ENCODE measurements at regions not wholly inside any gene's neighbourhood (a gene's known extent, or its start where the extent isn't known, plus 50 kb on each side); places are given as distances from the start of the nearest gene placed in this dataset.

DNA sequence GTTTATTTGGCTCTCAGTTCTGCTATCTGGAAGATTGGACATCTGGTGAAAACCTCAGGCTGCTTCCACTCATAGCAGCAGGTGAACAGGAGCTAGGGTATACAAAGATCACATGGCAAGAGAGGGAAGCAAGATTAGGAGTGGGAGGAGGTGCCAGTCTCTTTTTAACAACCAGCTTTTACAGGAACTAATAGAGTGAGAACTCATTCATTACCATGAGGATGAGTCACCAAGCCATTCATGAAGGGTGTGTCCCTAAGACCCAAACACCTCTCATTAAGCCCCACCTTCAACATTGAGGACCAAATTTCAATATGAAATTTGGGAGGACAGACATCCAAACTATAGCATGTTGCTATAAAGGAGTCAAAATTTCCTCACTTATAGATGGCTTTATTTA, 85.4 kb upstream of the HCRTR2 start:
- Histone ChIP-seq H3K36me3 (no peaks in the 10 kb centered on the region), H3K4me1 (no peaks in the 10 kb centered on the region), H3K9me3 (no peaks in the 10 kb centered on the region), H3K9ac (ENCODE audit: low read depth in 2 of 2, low read length in 2 of 2) (no peak overlapping the region), H3K4me3 (no peak overlapping the region), H3K27me3 (no peaks in the 10 kb centered on the region), H3K27ac (no peak overlapping the region)
- DNase-seq, result no peak
- TF ChIP-seq, protein P1, sequence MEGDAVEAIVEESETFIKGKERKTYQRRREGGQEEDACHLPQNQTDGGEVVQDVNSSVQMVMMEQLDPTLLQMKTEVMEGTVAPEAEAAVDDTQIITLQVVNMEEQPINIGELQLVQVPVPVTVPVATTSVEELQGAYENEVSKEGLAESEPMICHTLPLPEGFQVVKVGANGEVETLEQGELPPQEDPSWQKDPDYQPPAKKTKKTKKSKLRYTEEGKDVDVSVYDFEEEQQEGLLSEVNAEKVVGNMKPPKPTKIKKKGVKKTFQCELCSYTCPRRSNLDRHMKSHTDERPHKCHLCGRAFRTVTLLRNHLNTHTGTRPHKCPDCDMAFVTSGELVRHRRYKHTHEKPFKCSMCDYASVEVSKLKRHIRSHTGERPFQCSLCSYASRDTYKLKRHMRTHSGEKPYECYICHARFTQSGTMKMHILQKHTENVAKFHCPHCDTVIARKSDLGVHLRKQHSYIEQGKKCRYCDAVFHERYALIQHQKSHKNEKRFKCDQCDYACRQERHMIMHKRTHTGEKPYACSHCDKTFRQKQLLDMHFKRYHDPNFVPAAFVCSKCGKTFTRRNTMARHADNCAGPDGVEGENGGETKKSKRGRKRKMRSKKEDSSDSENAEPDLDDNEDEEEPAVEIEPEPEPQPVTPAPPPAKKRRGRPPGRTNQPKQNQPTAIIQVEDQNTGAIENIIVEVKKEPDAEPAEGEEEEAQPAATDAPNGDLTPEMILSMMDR (IDR thresholded peaks at IDR 0.05), result no peak
- intact Hi-C loops (cut with DNase I), result no loop called here

DNA sequence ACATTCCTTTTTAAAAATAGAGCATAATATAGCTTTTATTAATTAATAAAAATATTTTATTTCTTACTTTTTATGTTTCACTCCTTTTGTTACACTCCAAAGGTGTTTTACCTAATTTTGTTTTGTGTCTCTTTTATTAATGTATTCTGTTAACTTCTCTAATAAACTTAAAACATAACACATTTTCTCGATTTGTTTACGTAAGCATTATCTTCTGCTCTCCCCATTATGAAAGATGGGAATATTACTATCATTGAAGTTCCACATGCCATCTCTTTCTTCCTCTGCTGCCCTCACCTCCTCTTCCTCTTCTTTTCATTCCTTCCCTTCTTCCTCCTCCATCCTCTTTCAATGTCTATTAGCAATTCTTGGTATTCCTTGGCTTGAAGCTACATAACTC, 85.0 kb upstream of the HCRTR2 start:
- Histone ChIP-seq H3K4me3 (no peak overlapping the region), H3K36me3 (no peaks in the 10 kb centered on the region), H3K27me3 (no peaks in the 10 kb centered on the region), H3K27ac (no peak overlapping the region), H3K9me3 (no peaks in the 10 kb centered on the region), H3K4me1 (no peaks in the 10 kb centered on the region), H3K9ac (ENCODE audit: low read depth in 2 of 2, low read length in 2 of 2) (no peak overlapping the region)
- TF ChIP-seq, protein P1 (IDR thresholded peaks at IDR 0.05), result no peak
- DNase-seq, result no peak
- intact Hi-C loops (cut with DNase I), result no loop called here

DNA sequence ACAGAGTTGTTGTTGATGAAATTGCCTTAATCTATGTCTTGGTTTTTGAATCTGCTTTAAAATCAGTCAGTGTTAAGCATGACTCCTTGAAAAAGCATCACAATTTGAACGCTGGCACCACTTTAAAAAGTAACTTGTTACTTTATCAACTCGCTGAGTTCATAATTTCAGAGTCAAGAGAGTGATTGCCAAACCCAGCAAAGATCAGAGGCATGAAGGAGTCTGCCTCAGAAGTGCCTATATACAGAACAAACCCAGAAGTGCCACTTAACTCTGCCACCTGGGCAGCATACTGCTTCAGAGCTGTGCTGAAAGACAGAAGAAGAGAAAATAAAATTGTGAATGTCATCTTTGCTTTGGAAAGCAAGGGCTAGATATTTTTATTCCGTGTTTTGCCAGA, 73.6 kb upstream of the HCRTR2 start:
- TF ChIP-seq, protein P1 (IDR thresholded peaks at IDR 0.05), result no peak
- intact Hi-C loops (cut with DNase I), result no loop called here

DNA sequence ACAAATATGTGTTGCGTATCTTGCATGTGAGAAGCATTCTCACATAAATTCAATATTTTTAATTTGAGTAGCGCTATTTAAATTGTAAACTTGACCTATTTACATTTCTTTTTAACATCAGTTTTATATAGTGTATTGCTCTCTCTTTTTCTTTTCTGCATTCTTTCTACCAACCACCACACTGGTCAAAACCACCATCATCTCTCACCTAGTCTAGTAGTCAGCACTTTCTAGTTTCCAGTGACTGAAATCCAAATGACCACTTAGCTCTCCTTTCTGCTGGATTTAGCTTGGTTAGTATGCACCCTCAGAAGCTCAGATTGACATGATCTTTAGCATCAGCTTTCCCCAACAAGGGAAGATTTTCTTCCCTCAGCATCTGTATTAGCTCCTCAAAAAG, 73.2 kb upstream of the HCRTR2 start:
- H3K4me1 ChIP-seq, result no peaks in the 10 kb centered on the region
- no peak overlapping the region for H3K27ac ChIP-seq
- intact Hi-C loops (cut with DNase I), result no loop called here
- no peak overlapping the region for H3K4me3 ChIP-seq
- no peak overlapping the region for H3K9ac ChIP-seq (ENCODE audit: low read depth in 2 of 2, low read length in 2 of 2)
- no peaks in the 10 kb centered on the region for H3K27me3 ChIP-seq
- DNase-seq, result no peak
- TF ChIP-seq, protein P1 (IDR thresholded peaks at IDR 0.05), result no peak
- no peaks in the 10 kb centered on the region for H3K9me3 ChIP-seq
- no peaks in the 10 kb centered on the region for H3K36me3 ChIP-seq

More for the DNA sequence above, 73.6 kb upstream of the HCRTR2 start:
- Histone ChIP-seq H3K36me3 (no peaks in the 10 kb centered on the region), H3K27ac (no peak overlapping the region), H3K4me1 (no peaks in the 10 kb centered on the region), H3K27me3 (no peaks in the 10 kb centered on the region), H3K9ac (ENCODE audit: low read depth in 2 of 2, low read length in 2 of 2) (no peak overlapping the region), H3K9me3 (no peaks in the 10 kb centered on the region), H3K4me3 (no peak overlapping the region)
- no peak for DNase-seq

DNA sequence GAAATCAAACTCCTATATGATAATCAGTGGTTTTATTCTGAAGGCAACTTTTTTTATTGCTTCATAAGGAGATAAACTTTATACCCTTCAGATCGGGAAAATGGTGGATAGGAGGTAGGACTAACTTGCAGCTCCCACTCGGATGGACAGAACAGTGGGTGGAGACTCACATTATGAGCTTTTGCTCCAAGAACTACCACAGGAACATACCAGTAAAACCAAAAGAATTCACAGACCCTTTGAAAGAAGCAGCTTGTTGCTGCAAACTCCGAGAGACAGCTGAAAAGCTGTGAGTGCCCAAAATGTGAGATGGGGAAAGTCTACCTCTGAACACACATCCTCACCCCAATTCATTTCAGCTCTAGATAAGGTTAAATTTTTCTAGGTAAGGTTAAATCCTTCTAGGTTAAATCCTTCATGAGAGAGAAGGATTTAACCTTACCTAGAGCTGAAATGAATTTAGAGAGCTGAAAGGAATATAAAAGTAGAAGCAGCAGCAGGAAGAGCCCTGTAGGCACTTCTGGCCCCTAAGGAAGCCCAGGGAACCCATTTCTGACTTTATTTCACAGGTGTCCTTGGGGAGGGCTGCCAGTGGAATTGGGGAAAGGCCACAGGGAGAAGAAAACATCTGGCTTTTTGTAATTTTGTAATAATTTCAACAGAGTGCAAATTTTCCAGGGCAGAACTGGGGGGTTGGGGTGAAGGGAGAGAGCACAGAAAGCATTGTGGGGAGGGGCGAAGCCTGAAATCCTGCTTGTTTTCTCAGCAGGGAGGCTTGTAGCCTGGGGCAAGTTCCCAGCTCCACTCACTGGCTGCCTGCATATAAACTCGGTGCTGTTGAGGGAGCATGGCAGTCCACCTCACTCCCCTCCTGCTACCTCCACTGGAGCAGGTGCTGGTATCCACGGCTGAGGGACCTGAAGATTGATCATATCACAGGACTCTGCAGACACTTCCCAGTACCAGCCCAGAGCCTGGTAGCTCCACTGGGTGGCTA, 65.9 kb upstream of the HCRTR2 start:
- Histone ChIP-seq H3K4me3 (no peak overlapping the region), H3K4me1 (no peaks in the 10 kb centered on the region), H3K9me3 (no peaks in the 10 kb centered on the region), H3K36me3 (no peaks in the 10 kb centered on the region), H3K9ac (ENCODE audit: low read depth in 2 of 2, low read length in 2 of 2) (no peak overlapping the region), H3K27me3 (no peaks in the 10 kb centered on the region), H3K27ac (no peak overlapping the region)
- TF ChIP-seq, protein P1 (IDR thresholded peaks at IDR 0.05), result no peak
- intact Hi-C loops (cut with DNase I), result no loop called here
- DNase-seq, result no peak

Data from colonic mucosa (tissue), 4 donors.